ENCODE measurements at regions not wholly inside any gene's neighbourhood (a gene's known extent, or its start where the extent isn't known, plus 50 kb on each side); places are given as distances from the start of the nearest gene placed in this dataset.
"Not testable (repeated sequence)": the region's sequence is repeated elsewhere in the genome, so short reads cannot be mapped to it uniquely, and the experiment has no call there.

DNA sequence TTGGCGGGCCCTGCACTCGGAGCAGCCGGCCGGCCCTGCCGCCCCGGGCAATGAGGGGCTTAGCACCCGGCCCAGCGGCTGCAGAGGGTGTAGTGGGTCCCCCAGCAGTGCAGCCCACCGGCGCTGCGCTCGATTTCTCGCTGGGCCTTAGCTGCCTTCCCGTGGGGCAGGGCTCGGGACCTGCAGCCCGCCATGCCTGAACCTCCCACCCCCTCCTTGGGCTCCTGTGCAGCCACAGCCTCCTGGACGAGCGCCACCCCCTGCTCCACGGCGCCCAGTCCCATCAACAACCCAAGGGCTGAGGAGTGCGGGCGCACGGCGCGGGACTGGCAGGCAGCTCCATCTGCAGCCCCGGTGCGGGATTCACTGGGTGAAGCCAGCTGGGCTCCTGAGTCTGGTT, 87.4 kb upstream of the CXXC4 start:
- TF ChIP-seq ARNTL (CRISPR knock-in tag; IDR thresholded peaks at IDR 0.05; ENCODE audit: borderline replicate concordance, low read depth); RARB (CRISPR knock-in tag; IDR thresholded peaks at IDR 0.05); PATZ1 (CRISPR knock-in tag; IDR thresholded peaks at IDR 0.05; ENCODE audit: borderline replicate concordance); ZC3H10 (CRISPR knock-in tag; IDR thresholded peaks at IDR 0.05); POU6F1 (CRISPR knock-in tag; IDR thresholded peaks at IDR 0.05; ENCODE audit: borderline replicate concordance, low read depth); CSDC2 (CRISPR knock-in tag; IDR thresholded peaks at IDR 0.05); ISL1 (CRISPR knock-in tag; IDR thresholded peaks at IDR 0.05); ESRRG (CRISPR knock-in tag; IDR thresholded peaks at IDR 0.05); ZNF8 (CRISPR knock-in tag; IDR thresholded peaks at IDR 0.05); ZFP3 (CRISPR knock-in tag; IDR thresholded peaks at IDR 0.05); ZFP30 (CRISPR knock-in tag; IDR thresholded peaks at IDR 0.05); GLIS3 (CRISPR knock-in tag; IDR thresholded peaks at IDR 0.05); TOX (CRISPR knock-in tag; IDR thresholded peaks at IDR 0.05; ENCODE audit: borderline replicate concordance): not testable (repeated sequence)
- TF ChIP-seq, protein P1, sequence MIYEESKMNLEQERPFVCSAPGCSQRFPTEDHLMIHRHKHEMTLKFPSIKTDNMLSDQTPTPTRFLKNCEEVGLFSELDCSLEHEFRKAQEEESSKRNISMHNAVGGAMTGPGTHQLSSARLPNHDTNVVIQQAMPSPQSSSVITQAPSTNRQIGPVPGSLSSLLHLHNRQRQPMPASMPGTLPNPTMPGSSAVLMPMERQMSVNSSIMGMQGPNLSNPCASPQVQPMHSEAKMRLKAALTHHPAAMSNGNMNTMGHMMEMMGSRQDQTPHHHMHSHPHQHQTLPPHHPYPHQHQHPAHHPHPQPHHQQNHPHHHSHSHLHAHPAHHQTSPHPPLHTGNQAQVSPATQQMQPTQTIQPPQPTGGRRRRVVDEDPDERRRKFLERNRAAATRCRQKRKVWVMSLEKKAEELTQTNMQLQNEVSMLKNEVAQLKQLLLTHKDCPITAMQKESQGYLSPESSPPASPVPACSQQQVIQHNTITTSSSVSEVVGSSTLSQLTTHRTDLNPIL (CRISPR knock-in tag; IDR thresholded peaks at IDR 0.05; ENCODE audit: low read depth) = not testable (repeated sequence)

Measured in SK-N-SH treated with all-trans-retinoic acid at 6 μM for 48 hours (cell line).